HepG2 (cell line): ENCODE measurements at regions not wholly inside any gene's neighbourhood (a gene's known extent, or its start where the extent isn't known, plus 50 kb on each side); places are given as distances from the start of the nearest gene placed in this dataset.

ENCODE experiments used
- ATAC-seq: fragments of 200-7000 bp; cut with Tn5 transposase; 3 replicates; pipeline ENCODE4 v1.9.1; 2020; ENCODE audit warnings: mild to moderate bottlenecking, moderate library complexity
- BruUV-seq: library from RNA; stranded (reverse); fragments of 400-500 nt; replicated peaks from 2 replicates; lab custom pipeline; 2021; lab: Mats Ljungman, UMichigan
- CTCF ChIA-PET: fragments of 300-600 bp; formaldehyde crosslinking; extraction: SDS; loops from one replicate; lab custom pipeline; 2021; ENCODE audit warnings: low total read pairs, inconsistent platforms, low intra/inter-chr PET ratio; lab: Yijun Ruan, JAX
- POLR2A ChIA-PET: fragments of 350-600 bp; sonication (Branson Sonifier 250); formaldehyde crosslinking; loops from one replicate; lab custom pipeline; 2020; ENCODE audit warnings: antibody characterized with exemption, inconsistent platforms; lab: Yijun Ruan, JAX
- DNase-seq: peaks from one replicate; pipeline ENCODE4 v3.0.0-alpha.2; 2015; ENCODE audit warnings: low spot score
- FAIRE-seq: peaks from 3 replicates; lab custom pipeline; 2011; peaks lifted over from hg19 to GRCh38; lab: Jason Lieb, UNC
- H2AFZ ChIP-seq: one replicate; pipeline ENCODE4 v1.6.1; 2011; ENCODE audit warnings: low read length, inconsistent platforms
- H3K27ac ChIP-seq: fragments of 300-600 bp; 3 replicates; pipeline ENCODE4 v1.8.0; 2011; ENCODE audit warnings: mixed run types, mild to moderate bottlenecking, mixed read lengths, low read length, inconsistent platforms; ENCODE audit not compliant: insufficient read depth; ENCODE audit errors: extremely low read length
- H3K27me3 ChIP-seq, 2 experiments: fragments of 200-600 bp in 1 of 2; 2 replicates in 1 of 2; 3 replicates in 1 of 2; pipeline versions ENCODE4 v1.6.0 to v1.8.0; 2011; ENCODE audit warnings: low read length in 2 of 2, mild to moderate bottlenecking in 2 of 2, moderate library complexity in 2 of 2, inconsistent platforms in 1 of 2; ENCODE audit not compliant: insufficient read depth in 2 of 2, control insufficient read depth in 1 of 2
- H3K36me3 ChIP-seq, 2 experiments: fragments of 200-600 bp in 1 of 2; replicated peaks in 1 of 2; 2 replicates in 1 of 2; 3 replicates in 1 of 2; pipeline versions ENCODE4 v1.5.1 to v1.8.0; 2011; ENCODE audit warnings: low read length in 2 of 2, inconsistent platforms in 1 of 2; ENCODE audit not compliant: insufficient read depth in 2 of 2, control insufficient read depth in 1 of 2
- H3K4me1 ChIP-seq: 2 replicates; pipeline ENCODE4 v1.5.1; 2012; ENCODE audit warnings: low read length, inconsistent platforms; ENCODE audit not compliant: insufficient read depth
- H3K4me2 ChIP-seq: 2 replicates; pipeline ENCODE4 v1.6.0; 2011; ENCODE audit warnings: low read depth, low read length, inconsistent platforms
- H3K4me3 ChIP-seq, 3 experiments: fragments of 200-600 bp in 1 of 3; sonication (generic), shearing (Covaris generic) in 1 of 3; replicated peaks in 1 of 3; 2 replicates each; pipeline ENCODE4 v1.5.1; 2011 to 2016; ENCODE audit warnings: low read length in 3 of 3, inconsistent platforms in 2 of 3, low read depth in 2 of 3, mild to moderate bottlenecking in 2 of 3, control low read depth in 1 of 3, mixed read lengths in 1 of 3; ENCODE audit not compliant: insufficient read depth in 1 of 3
- H3K79me2 ChIP-seq: one replicate; pipeline ENCODE4 v1.6.1; 2011; ENCODE audit warnings: low read length, inconsistent platforms; ENCODE audit not compliant: insufficient read depth
- H3K9ac ChIP-seq: 2 replicates; pipeline ENCODE4 v1.6.0; 2011; ENCODE audit warnings: mild to moderate bottlenecking, low read depth, low read length, inconsistent platforms; ENCODE audit not compliant: insufficient read depth
- H3K9me3 ChIP-seq: 2 replicates; pipeline ENCODE4 v1.5.1; 2012; ENCODE audit warnings: mild to moderate bottlenecking, low read length
- H4K20me1 ChIP-seq: 2 replicates; pipeline ENCODE4 v1.6.0; 2011; ENCODE audit warnings: inconsistent platforms, mild to moderate bottlenecking, low read length, moderate library complexity; ENCODE audit not compliant: insufficient read depth
- NRL ChIP-seq: sonication (generic); formaldehyde crosslinking; IDR thresholded peaks from 2 replicates; pipeline ENCODE4 v1.5.0; 2020; ENCODE audit warnings: missing genetic modification reagents, mild to moderate bottlenecking, moderate library complexity, borderline replicate concordance
- WGBS: methylation state at CpG from one replicate; pipeline ENCODE4 v1.1.6; 2017; ENCODE audit warnings: low lambda C conversion rate; 5-methylcytosine and 5-hydroxymethylcytosine counted together
- in situ Hi-C: cut with HindIII; loops from 2 replicates; pipeline ENCODE4 v1.10.0; 2017; ENCODE audit warnings: low pct_unique_long_range_greater_than_20kb; ENCODE audit not compliant: extremely low pct_ligation_motif_present
- intact Hi-C: fragments of 100-400 bp; cut with micrococcal nuclease; formaldehyde crosslinking; loops from one replicate; pipeline ENCODE4 v1.10.0; 2022; ENCODE audit not compliant: unreplicated experiment
- TF ChIP-seq, protein P1 (sequence below): sonication (generic); formaldehyde crosslinking; IDR thresholded peaks from 2 replicates; pipeline ENCODE4 v1.5.1; 2020; ENCODE audit warnings: mild to moderate bottlenecking, missing genetic modification reagents, moderate library complexity

GRCh38 chr4:117968606-117969005 lies 65.7 kb upstream of the NDST3 start (continued):
- TF ChIP-seq, protein P1, sequence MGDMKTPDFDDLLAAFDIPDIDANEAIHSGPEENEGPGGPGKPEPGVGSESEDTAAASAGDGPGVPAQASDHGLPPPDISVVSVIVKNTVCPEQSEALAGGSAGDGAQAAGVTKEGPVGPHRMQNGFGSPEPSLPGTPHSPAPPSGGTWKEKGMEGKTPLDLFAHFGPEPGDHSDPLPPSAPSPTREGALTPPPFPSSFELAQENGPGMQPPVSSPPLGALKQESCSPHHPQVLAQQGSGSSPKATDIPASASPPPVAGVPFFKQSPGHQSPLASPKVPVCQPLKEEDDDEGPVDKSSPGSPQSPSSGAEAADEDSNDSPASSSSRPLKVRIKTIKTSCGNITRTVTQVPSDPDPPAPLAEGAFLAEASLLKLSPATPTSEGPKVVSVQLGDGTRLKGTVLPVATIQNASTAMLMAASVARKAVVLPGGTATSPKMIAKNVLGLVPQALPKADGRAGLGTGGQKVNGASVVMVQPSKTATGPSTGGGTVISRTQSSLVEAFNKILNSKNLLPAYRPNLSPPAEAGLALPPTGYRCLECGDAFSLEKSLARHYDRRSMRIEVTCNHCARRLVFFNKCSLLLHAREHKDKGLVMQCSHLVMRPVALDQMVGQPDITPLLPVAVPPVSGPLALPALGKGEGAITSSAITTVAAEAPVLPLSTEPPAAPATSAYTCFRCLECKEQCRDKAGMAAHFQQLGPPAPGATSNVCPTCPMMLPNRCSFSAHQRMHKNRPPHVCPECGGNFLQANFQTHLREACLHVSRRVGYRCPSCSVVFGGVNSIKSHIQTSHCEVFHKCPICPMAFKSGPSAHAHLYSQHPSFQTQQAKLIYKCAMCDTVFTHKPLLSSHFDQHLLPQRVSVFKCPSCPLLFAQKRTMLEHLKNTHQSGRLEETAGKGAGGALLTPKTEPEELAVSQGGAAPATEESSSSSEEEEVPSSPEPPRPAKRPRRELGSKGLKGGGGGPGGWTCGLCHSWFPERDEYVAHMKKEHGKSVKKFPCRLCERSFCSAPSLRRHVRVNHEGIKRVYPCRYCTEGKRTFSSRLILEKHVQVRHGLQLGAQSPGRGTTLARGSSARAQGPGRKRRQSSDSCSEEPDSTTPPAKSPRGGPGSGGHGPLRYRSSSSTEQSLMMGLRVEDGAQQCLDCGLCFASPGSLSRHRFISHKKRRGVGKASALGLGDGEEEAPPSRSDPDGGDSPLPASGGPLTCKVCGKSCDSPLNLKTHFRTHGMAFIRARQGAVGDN (CRISPR knock-in tag) = no peak

DNA sequence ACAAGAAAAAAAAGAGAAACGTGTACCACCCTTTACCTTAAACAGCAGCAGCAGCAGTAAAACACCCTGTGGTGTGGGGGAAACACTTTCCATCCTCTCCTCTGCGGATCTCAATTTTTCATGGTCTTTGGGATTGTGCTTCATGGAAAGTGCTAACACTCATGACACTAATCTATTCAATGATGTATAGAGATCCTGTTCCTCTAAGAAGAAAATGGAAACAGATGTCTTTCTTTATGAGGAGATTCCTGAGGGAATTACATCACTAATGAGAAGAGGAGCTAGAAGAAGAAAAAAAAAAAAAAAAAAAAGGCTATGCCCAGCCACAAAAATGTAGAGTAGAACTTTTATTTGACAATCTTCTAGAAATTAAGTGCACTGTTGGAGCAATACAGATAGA lies 62.9 kb upstream of the NDST3 start:
- H2AFZ ChIP-seq = no peak overlapping the region
- CTCF ChIA-PET = no interaction called here
- no peak overlapping the region for H3K9ac ChIP-seq
- H3K4me1 ChIP-seq = no peaks in the 10 kb centered on the region
- no peak for ATAC-seq
- H3K9me3 ChIP-seq = no peaks in the 10 kb centered on the region
- TF ChIP-seq NRL (CRISPR knock-in tag) = no peak
- no TSS peak for BruUV-seq
- H3K79me2 ChIP-seq = no peaks in the 10 kb centered on the region
- no peak overlapping the region for H3K4me3 ChIP-seq
- no peak overlapping the region for H3K4me2 ChIP-seq
- no peak for DNase-seq
- no peaks in the 10 kb centered on the region; a peak in 1 of 5 replicates for H3K27me3 ChIP-seq
- H3K36me3 ChIP-seq = no peaks in the 10 kb centered on the region
- no peak for FAIRE-seq
- no peaks in the 10 kb centered on the region for H4K20me1 ChIP-seq
- intact Hi-C loops (no loop called here), in situ Hi-C loops (no loop called here)
- POLR2A ChIA-PET = no interaction called here
- 19% methylated on average over 2 of the region's 2 CpGs for WGBS
- H3K27ac ChIP-seq = no peak overlapping the region
